ENCODE measurements at regions not wholly inside any gene's neighbourhood (a gene's known extent, or its start where the extent isn't known, plus 50 kb on each side); places are given as distances from the start of the nearest gene placed in this dataset.

DNA sequence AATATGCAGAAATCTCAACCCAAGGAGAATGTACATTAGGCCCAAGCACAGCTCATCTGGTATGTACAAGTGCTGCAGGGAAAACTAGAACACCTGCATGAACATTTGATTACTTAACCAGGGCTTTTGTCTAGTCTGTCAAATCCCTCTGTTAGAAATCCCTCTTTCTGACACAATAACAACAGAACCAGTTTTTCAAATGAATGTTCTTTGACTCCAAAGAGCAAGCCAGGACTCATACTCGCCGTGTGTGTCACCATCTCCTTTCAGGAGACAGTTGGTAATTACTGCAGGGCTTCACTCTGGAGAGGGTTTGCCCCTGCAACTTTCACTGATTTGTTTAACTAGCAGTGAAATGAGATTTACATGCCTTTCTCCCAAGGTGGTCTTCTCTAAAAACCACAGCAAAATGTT is 143.0 kb upstream of the FAM241A start:
- DNase-seq (ENCODE audit: low read depth in 1 of 2, low spot score in 2 of 2): no peak
- 83% methylated on average over 2 of the region's 2 CpGs; no CpG with 5 or more reads in 1 of the 2 experiments for WGBS, 2 experiments (ENCODE audit: extremely low coverage in 1 of 2, insufficient coverage in 1 of 2, insufficient read length in 1 of 2, insufficient replicate concordance in 2 of 2, low coverage in 1 of 2, low lambda C conversion rate in 2 of 2, missing lambda C conversion rate in 1 of 2)

More for the DNA sequence above, 143.0 kb upstream of the FAM241A start:
- H2AFZ ChIP-seq (ENCODE audit: low read length): no peak overlapping the region
- H3K79me2 ChIP-seq (ENCODE audit: control insufficient read depth in 1 of 2, insufficient read depth in 2 of 2, low read length in 2 of 2): no peaks in the 10 kb centered on the region
- H3K79me1 ChIP-seq (ENCODE audit: low read depth, low read length): no peaks in the 10 kb centered on the region
- H3K4me3 ChIP-seq (ENCODE audit: extremely low read depth in 1 of 4, insufficient read depth in 2 of 4, low read depth in 3 of 4, low read length in 4 of 4): no peak overlapping the region
- no peak for TF ChIP-seq CREB1 (IDR thresholded peaks at IDR 0.05)
- TF ChIP-seq SAP30 (IDR thresholded peaks at IDR 0.05; ENCODE audit: insufficient read depth, insufficient replicate concordance, low read length): no peak
- H4K8ac ChIP-seq (ENCODE audit: extremely low read depth, insufficient read depth, low read length): no peak overlapping the region
- H3K18ac ChIP-seq (ENCODE audit: extremely low read depth, low read length): no peak overlapping the region
- H4K5ac ChIP-seq (ENCODE audit: insufficient read length, low read depth, low read length): no peak overlapping the region
- H3K4ac ChIP-seq (replicated peaks; ENCODE audit: insufficient read length, low read depth, low read length): no peak overlapping the region
- H3K23me2 ChIP-seq (ENCODE audit: low read depth, low read length): no peaks in the 10 kb centered on the region
- H3K9me3 ChIP-seq (ENCODE audit: insufficient read depth in 2 of 2, low read depth in 1 of 2, low read length in 1 of 2): no peaks in the 10 kb centered on the region
- H3K36me3 ChIP-seq (ENCODE audit: control insufficient read depth in 2 of 4, insufficient read depth in 4 of 4, low read length in 3 of 4): no peaks in the 10 kb centered on the region
- H2BK15ac ChIP-seq (ENCODE audit: low read length): no peak overlapping the region
- H3K56ac ChIP-seq (replicated peaks; ENCODE audit: insufficient read length, low read depth, low read length): no peak overlapping the region
- no peak overlapping the region for H3K14ac ChIP-seq (ENCODE audit: insufficient read length)
- FAIRE-seq: no peak
- no peak overlapping the region for H2AK5ac ChIP-seq (ENCODE audit: low read depth, low read length)
- no peak overlapping the region for H2BK20ac ChIP-seq (ENCODE audit: low read length)
- POLR2A ChIA-PET (ENCODE audit: partially characterized antibody): no interaction called here
- H4K91ac ChIP-seq (replicated peaks; ENCODE audit: insufficient read length, low read length): no peak overlapping the region
- no peak overlapping the region for H3K23ac ChIP-seq (ENCODE audit: insufficient read length)
- no peak overlapping the region for H3K9ac ChIP-seq (replicated peaks in 1 of 4; ENCODE audit: extremely low read depth in 1 of 4, low read depth in 3 of 4, low read length in 3 of 4)
- no peak overlapping the region for H2BK120ac ChIP-seq (replicated peaks; ENCODE audit: low read depth, low read length)
- H3K27ac ChIP-seq (ENCODE audit: low read depth, low read length): no peak overlapping the region
- 0 out of 7 replicates have a peak, but pooled peaks cover 0 to 2% (median 0%) of the 10 kb centered on the region in 4 experiments for H3K4me1 ChIP-seq (replicated peaks in 1 of 4; ENCODE audit: control insufficient read depth in 3 of 4, insufficient read depth in 4 of 4, low read length in 3 of 4)
- no peak overlapping the region for H3K4me2 ChIP-seq (ENCODE audit: insufficient read depth in 1 of 2, low read depth in 2 of 2, low read length in 2 of 2)
- no peak overlapping the region for H2BK5ac ChIP-seq (ENCODE audit: low read depth, low read length)
- no peaks in the 10 kb centered on the region for H3K27me3 ChIP-seq (replicated peaks in 1 of 4; ENCODE audit: control insufficient read depth in 3 of 4, extremely low read depth in 1 of 4, insufficient read depth in 3 of 4, low read length in 3 of 4)
- CTCF ChIA-PET (ENCODE audit: partially characterized antibody): interaction anchor here (2.2 kb wide), 1 partner anchor 17 kb away, joined by 7 read pairs; no protein-coding TSS in a partner anchor
- H4K20me1 ChIP-seq (replicated peaks in 1 of 2; ENCODE audit: control insufficient read depth in 1 of 2, insufficient read depth in 2 of 2, low read length in 2 of 2): no peaks in the 10 kb centered on the region
- H2BK12ac ChIP-seq (ENCODE audit: low read depth, low read length): no peak overlapping the region
